ENCODE measurements at regions not wholly inside any gene's neighbourhood (a gene's known extent, or its start where the extent isn't known, plus 50 kb on each side); places are given as distances from the start of the nearest gene placed in this dataset.

DNA sequence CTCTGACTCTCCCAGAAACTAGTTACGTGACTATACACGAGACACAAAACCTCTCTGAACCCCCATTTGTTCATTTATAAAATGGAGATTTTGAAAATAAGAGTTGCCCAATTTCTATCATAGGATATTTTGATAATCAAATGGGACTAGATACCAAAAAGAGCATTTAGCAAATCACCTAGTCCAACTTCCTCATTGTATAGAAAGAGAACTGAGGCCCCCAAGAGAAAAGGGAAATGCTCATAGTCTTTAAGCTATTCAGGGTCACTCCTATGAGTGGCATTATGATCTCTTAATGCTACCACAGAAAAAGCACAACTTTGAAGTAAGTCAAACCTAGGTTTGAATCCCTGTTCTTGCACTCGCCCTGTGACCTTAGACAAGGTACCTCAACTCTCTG is 62.7 kb downstream of the BMP15 start:
- TF ChIP-seq, protein P1, sequence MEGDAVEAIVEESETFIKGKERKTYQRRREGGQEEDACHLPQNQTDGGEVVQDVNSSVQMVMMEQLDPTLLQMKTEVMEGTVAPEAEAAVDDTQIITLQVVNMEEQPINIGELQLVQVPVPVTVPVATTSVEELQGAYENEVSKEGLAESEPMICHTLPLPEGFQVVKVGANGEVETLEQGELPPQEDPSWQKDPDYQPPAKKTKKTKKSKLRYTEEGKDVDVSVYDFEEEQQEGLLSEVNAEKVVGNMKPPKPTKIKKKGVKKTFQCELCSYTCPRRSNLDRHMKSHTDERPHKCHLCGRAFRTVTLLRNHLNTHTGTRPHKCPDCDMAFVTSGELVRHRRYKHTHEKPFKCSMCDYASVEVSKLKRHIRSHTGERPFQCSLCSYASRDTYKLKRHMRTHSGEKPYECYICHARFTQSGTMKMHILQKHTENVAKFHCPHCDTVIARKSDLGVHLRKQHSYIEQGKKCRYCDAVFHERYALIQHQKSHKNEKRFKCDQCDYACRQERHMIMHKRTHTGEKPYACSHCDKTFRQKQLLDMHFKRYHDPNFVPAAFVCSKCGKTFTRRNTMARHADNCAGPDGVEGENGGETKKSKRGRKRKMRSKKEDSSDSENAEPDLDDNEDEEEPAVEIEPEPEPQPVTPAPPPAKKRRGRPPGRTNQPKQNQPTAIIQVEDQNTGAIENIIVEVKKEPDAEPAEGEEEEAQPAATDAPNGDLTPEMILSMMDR (IDR thresholded peaks at IDR 0.05), result no peak
- TF ChIP-seq EP300 (IDR thresholded peaks at IDR 0.05), result no peak

Data from suprapubic skin (tissue), 3 donors.